LNCaP clone FGC (cell line): ENCODE measurements at regions not wholly inside any gene's neighbourhood (a gene's known extent, or its start where the extent isn't known, plus 50 kb on each side); places are given as distances from the start of the nearest gene placed in this dataset.
A peak's percentile ranks its signal among the peaks of the same experiment; 100 is the strongest.

ENCODE experiments used
- DNase-seq: peaks from one replicate; pipeline ENCODE4 v3.0.0-alpha.2; 2011; ENCODE audit warnings: low read depth
- H3K4me3 ChIP-seq: 2 replicates; pipeline ENCODE4 v1.5.1; 2011; ENCODE audit warnings: mild to moderate bottlenecking, low read depth, low read length, control low read depth
- TF ChIP-seq, protein P1 (sequence below): IDR thresholded peaks from 2 replicates; pipeline ENCODE4 v1.5.1; 2012; ENCODE audit warnings: mild to moderate bottlenecking; ENCODE audit not compliant: control insufficient read depth, insufficient read depth; ENCODE audit errors: extremely low read depth

- H3K4me3 ChIP-seq = no peak overlapping the region
Observed at GRCh38 chr6:150710236-150710635, 110.6 kb downstream of the PLEKHG1 start.

DNA sequence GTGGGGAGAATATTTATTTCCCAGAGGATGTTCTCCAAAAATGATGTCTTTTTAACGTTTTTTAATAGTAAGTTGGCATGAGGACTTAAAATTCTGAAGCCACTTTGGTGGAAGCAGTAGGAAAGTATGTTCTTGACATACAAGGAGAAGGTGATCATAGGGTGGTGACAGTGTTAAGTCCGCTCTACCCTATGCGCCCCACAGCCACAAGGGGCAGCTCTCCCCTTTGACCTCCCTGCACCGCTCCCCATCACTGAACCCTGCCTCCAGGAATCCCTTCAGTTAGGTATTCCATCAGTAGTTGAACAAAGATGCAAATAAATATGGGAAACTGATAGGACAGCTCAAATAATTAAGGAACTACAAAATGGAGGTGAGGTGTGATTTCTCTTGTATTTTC, 111.4 kb downstream of the PLEKHG1 start:
- TF ChIP-seq, protein P1, sequence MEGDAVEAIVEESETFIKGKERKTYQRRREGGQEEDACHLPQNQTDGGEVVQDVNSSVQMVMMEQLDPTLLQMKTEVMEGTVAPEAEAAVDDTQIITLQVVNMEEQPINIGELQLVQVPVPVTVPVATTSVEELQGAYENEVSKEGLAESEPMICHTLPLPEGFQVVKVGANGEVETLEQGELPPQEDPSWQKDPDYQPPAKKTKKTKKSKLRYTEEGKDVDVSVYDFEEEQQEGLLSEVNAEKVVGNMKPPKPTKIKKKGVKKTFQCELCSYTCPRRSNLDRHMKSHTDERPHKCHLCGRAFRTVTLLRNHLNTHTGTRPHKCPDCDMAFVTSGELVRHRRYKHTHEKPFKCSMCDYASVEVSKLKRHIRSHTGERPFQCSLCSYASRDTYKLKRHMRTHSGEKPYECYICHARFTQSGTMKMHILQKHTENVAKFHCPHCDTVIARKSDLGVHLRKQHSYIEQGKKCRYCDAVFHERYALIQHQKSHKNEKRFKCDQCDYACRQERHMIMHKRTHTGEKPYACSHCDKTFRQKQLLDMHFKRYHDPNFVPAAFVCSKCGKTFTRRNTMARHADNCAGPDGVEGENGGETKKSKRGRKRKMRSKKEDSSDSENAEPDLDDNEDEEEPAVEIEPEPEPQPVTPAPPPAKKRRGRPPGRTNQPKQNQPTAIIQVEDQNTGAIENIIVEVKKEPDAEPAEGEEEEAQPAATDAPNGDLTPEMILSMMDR = no peak
- DNase-seq = no peak
- no peak overlapping the region for H3K4me3 ChIP-seq

More at GRCh38 chr6:150710236-150710635, 110.6 kb downstream of the PLEKHG1 start:
- TF ChIP-seq, protein P1 = no peak
- DNase-seq = peak; percentile 26

DNA sequence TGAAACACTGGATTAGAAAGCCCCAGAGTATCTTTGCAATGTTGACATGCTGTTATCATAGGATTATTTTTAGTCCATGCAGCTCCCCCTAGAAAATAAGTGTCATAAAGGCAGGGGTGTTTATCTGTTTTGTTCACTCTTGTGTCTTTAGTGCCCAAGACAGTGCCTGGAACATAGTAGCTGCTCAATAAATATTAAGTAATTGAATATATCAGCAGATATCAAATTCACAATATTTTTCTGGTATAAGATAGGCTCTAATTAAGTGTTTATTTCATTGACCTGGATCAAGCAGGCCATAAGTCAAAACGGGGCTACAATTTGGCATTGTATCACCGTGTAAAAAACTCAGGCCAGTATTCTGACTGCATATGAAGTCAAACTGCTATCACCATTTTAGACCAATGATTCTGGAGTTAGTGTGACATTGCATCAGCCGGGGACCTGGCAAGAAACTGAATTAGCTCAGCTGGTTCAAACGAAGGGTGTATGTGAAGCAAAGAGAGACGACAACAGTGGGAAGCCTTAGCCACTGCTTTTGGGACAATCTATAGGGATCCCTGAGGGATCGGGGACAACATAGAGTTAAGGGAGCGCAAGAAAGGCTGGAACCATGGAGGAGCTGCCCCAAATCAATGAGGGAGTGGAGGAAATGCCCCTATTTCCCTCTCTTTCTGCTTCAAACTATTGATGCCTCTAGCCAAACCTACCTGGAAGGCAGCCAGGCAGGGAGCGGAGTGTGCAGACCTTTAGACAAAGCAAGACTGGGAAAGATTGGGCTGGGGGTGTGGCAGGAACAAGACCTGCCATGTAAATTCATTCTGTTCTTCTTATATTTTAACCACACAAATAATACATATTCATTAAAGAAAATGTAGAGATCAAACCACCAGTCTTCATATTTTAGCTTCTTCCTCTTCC, 112.2 kb downstream of the PLEKHG1 start:
- H3K4me3 ChIP-seq = no peak overlapping the region
- TF ChIP-seq, protein P1 = no peak
- DNase-seq = no peak

DNA sequence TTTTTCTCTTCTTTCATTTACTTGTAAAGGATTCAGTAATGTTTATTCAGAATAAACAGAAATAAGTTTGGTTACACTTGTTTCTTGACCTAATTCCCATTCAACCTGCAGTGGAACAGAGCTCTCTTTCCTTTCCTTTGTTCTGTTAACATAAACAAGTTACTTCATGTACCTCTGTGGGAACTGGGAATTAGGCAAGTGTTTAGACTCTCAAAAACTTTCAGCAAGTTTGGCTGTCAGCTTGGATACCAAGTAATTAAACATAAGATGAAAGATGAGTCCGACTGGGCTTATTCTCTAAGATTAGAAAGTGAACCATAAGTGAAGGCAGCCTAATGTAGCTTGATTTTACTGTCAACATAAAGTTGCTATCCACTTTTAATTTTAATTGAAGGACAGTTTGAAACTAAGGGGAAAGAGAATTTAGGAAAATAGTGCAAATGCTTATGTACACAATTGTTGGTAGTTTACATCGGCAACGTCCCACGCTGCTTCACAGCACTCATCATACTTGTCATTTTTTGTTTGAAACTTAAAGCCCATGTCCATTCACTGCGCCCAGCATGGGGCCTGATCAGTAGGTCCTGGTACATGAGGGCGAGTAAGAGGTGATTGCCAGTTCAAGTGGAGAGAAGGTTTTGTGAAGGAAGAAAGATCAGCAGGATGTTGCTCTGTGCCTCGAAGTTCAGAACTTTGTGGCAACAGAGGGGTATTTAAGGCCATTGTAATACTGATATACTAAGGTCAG, 113.0 kb downstream of the PLEKHG1 start:
- DNase-seq = no peak
- TF ChIP-seq, protein P1 = no peak

GRCh38 chr6:150713487-150713886, 113.8 kb downstream of the PLEKHG1 start:
- TF ChIP-seq, protein P1 = no peak
- no peak overlapping the region for H3K4me3 ChIP-seq
- no peak for DNase-seq

More for the DNA sequence above, 113.0 kb downstream of the PLEKHG1 start:
- H3K4me3 ChIP-seq = no peak overlapping the region

DNA sequence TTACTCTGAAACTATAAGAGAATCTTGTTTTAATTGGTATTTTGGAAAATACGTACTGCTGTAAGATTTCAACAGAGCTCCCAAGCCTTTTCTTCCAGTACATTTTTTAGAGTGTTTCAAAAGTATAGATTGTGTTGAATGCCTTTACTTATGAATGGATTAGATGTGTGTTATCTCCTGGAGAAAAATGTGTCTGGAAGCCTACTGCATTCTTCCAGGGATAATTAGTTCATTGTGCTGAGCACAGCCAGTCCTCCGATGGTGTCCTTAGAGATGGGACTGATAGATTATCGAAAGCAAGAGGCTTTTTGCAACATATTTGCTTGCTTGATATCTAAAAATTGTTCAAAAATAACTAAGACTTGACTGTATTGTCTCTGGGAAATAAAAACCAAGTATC, 114.2 kb downstream of the PLEKHG1 start:
- TF ChIP-seq, protein P1 = no peak
- DNase-seq = no peak
- H3K4me3 ChIP-seq = no peak overlapping the region
